Neural cell (in vitro differentiated cells): ENCODE measurements at regions not wholly inside any gene's neighbourhood (a gene's known extent, or its start where the extent isn't known, plus 50 kb on each side); places are given as distances from the start of the nearest gene placed in this dataset.

Source experiments
- H2AFZ ChIP-seq: fragments of 200-600, 300-800 bp; sonication (generic), shearing (Covaris generic); 2 replicates; pipeline ENCODE4 v1.6.0; 2014; ENCODE audit warnings: low read depth, mild to moderate bottlenecking, antibody characterized with exemption, low read length, moderate library complexity
- H3F3A ChIP-seq: fragments of 200-600 bp; shearing (Covaris generic); 2 replicates; pipeline ENCODE4 v1.6.1; 2016; ENCODE audit warnings: mild to moderate bottlenecking, moderate library complexity, mixed read lengths, antibody characterized with exemption, low read length; ENCODE audit not compliant: insufficient read depth, poor library complexity, severe bottlenecking
- H3K27ac ChIP-seq: fragments of 200-600, 300-800 bp; sonication (generic), shearing (Covaris generic); 2 replicates; pipeline ENCODE4 v1.5.1; 2014; ENCODE audit warnings: mild to moderate bottlenecking, low read length, moderate library complexity
- H3K27me3 ChIP-seq: fragments of 300-800, 200-600 bp; sonication (generic), shearing (Covaris generic); 2 replicates; pipeline ENCODE4 v1.6.0; 2014; ENCODE audit warnings: mild to moderate bottlenecking, low read depth, low read length, moderate library complexity; ENCODE audit not compliant: insufficient read depth
- H3K36me3 ChIP-seq: fragments of 300-800, 200-600 bp; sonication (generic), shearing (Covaris generic); 2 replicates; pipeline ENCODE4 v1.5.1; 2014; ENCODE audit warnings: mild to moderate bottlenecking, antibody characterized with exemption, low read length, moderate library complexity; ENCODE audit not compliant: insufficient read depth
- H3K4me2 ChIP-seq: fragments of 300-800, 200-600 bp; sonication (generic), shearing (Covaris generic); 2 replicates; pipeline ENCODE4 v1.6.0; 2014; ENCODE audit warnings: mild to moderate bottlenecking, low read length
- H3K4me3 ChIP-seq: fragments of 300-800, 200-600 bp; sonication (generic), shearing (Covaris generic); 2 replicates; pipeline ENCODE4 v1.5.1; 2014; ENCODE audit warnings: mild to moderate bottlenecking, low read length, moderate library complexity
- H3K79me2 ChIP-seq: fragments of 200-600 bp; shearing (Covaris generic); replicated peaks from 2 replicates; pipeline ENCODE4 v1.6.0; 2014; ENCODE audit warnings: mild to moderate bottlenecking, low read length, moderate library complexity; ENCODE audit not compliant: insufficient read depth
- H3K9ac ChIP-seq: fragments of 300-800, 200-600 bp; sonication (generic), shearing (Covaris generic); 2 replicates; pipeline ENCODE4 v1.6.1; 2016; ENCODE audit warnings: mild to moderate bottlenecking, low read length, mixed read lengths
- H3K9me2 ChIP-seq: fragments of 200-600 bp; shearing (Covaris generic); 2 replicates; pipeline ENCODE4 v1.6.1; 2016; ENCODE audit warnings: mild to moderate bottlenecking, low read length, mixed read lengths; ENCODE audit not compliant: insufficient read depth
- H3K9me3 ChIP-seq: fragments of 200-600, 300-800 bp; sonication (generic), shearing (Covaris generic); 2 replicates; pipeline ENCODE4 v1.6.1; 2016; ENCODE audit warnings: mild to moderate bottlenecking, mixed run types, low read length, moderate library complexity, mixed read lengths
- H4K20me1 ChIP-seq: fragments of 200-600 bp; shearing (Covaris generic); 2 replicates; pipeline ENCODE4 v1.6.1; 2016; ENCODE audit warnings: mild to moderate bottlenecking, mixed run types; ENCODE audit not compliant: insufficient read depth
- CTCF ChIP-seq: fragments of 450-650 bp; IDR thresholded peaks from 2 replicates; pipeline ENCODE4 v1.5.1; 2014; ENCODE audit warnings: antibody characterized with exemption, mild to moderate bottlenecking, moderate library complexity; ENCODE audit not compliant: poor library complexity, severe bottlenecking
- EP300 ChIP-seq: fragments of 450-650 bp; conservative IDR thresholded peaks from 2 replicates; pipeline ENCODE4 v1.6.1; 2014; ENCODE audit warnings: antibody characterized with exemption, mild to moderate bottlenecking, moderate library complexity; ENCODE audit not compliant: poor library complexity, severe bottlenecking
- EZH2 ChIP-seq: fragments of 200-600, 300-800 bp; shearing (Covaris generic), sonication (generic); IDR thresholded peaks from 2 replicates; pipeline ENCODE4 v1.6.1; 2014; ENCODE audit warnings: antibody characterized with exemption, low read length, borderline replicate concordance, mild to moderate bottlenecking; ENCODE audit not compliant: insufficient read depth, poor library complexity, severe bottlenecking
- MXI1 ChIP-seq: fragments of 450-650 bp; conservative IDR thresholded peaks from 2 replicates; pipeline ENCODE4 v1.6.1; 2014; ENCODE audit warnings: antibody characterized with exemption, mild to moderate bottlenecking; ENCODE audit not compliant: poor library complexity, severe bottlenecking
- POLR2AphosphoS5 ChIP-seq: IDR thresholded peaks from 2 replicates; pipeline ENCODE4 v1.6.1; 2012
- RAD21 ChIP-seq: fragments of 450-650 bp; conservative IDR thresholded peaks from 2 replicates; pipeline ENCODE4 v1.6.1; 2014; ENCODE audit warnings: antibody characterized with exemption, mild to moderate bottlenecking, moderate library complexity
- REST ChIP-seq: IDR thresholded peaks from 2 replicates; pipeline ENCODE4 v1.6.1; 2012; ENCODE audit warnings: borderline replicate concordance
- TAF1 ChIP-seq: IDR thresholded peaks from 2 replicates; pipeline ENCODE4 v1.6.1; 2012; ENCODE audit warnings: low read depth

- Histone ChIP-seq H3K9me2 (no peaks in the 10 kb centered on the region), H2AFZ (no peak overlapping the region), H3K4me3 (no peak overlapping the region), H3F3A (no peaks in the 10 kb centered on the region), H3K36me3 (no peaks in the 10 kb centered on the region), H3K27ac (no peak overlapping the region), H4K20me1 (no peaks in the 10 kb centered on the region), H3K4me2 (no peak overlapping the region), H3K79me2 (no peaks in the 10 kb centered on the region), H3K9ac (no peak overlapping the region), H3K9me3 (no peaks in the 10 kb centered on the region), H3K27me3 (no peaks in the 10 kb centered on the region)
- TF ChIP-seq EZH2 (no peak), MXI1 (no peak)
Measured at GRCh38 chr4:8699479-8700145, 107.0 kb downstream of the CPZ start.

GRCh38 chr4:8699063-8699385, 106.5 kb downstream of the CPZ start:
- Histone ChIP-seq H3K9ac (no peak overlapping the region), H3K4me3 (no peak overlapping the region), H2AFZ (no peak overlapping the region), H4K20me1 (no peaks in the 10 kb centered on the region), H3F3A (no peaks in the 10 kb centered on the region), H3K27me3 (no peaks in the 10 kb centered on the region), H3K36me3 (no peaks in the 10 kb centered on the region), H3K27ac (no peak overlapping the region), H3K79me2 (no peaks in the 10 kb centered on the region), H3K4me2 (no peak overlapping the region), H3K9me2 (no peaks in the 10 kb centered on the region), H3K9me3 (no peaks in the 10 kb centered on the region)
- no peak for TF ChIP-seq RAD21
- no peak for TF ChIP-seq TAF1
- TF ChIP-seq EZH2: no peak
- TF ChIP-seq EP300: no peak
- no peak for TF ChIP-seq CTCF
- no peak for TF ChIP-seq REST
- TF ChIP-seq POLR2AphosphoS5: no peak
- no peak for TF ChIP-seq MXI1
